IgD-negative memory B cell (primary cell): ENCODE measurements at regions not wholly inside any gene's neighbourhood (a gene's known extent, or its start where the extent isn't known, plus 50 kb on each side); places are given as distances from the start of the nearest gene placed in this dataset.
A peak's percentile ranks its signal among the peaks of the same experiment; 100 is the strongest.
"Not testable (repeated sequence)": the region's sequence is repeated elsewhere in the genome, so short reads cannot be mapped to it uniquely, and the experiment has no call there.

Experiments
- H3K27ac Mint-ChIP-seq, 3 donors: one replicate each; pipeline ENCODE4 v1.8.0; 2020 to 2022; ENCODE audit warnings: mild to moderate bottlenecking in 3 of 3, mixed read lengths in 3 of 3, moderate library complexity in 1 of 3
- H3K27me3 Mint-ChIP-seq: one replicate; pipeline ENCODE4 v1.8.0; 2021; ENCODE audit warnings: mixed read lengths
- H3K36me3 Mint-ChIP-seq: one replicate; pipeline ENCODE4 v1.8.0; 2020; ENCODE audit warnings: mild to moderate bottlenecking, mixed read lengths
- H3K4me1 Mint-ChIP-seq, 3 donors: one replicate each; pipeline ENCODE4 v1.8.0; 2020 to 2022; ENCODE audit warnings: mixed read lengths in 3 of 3, mild to moderate bottlenecking in 1 of 3
- H3K4me3 Mint-ChIP-seq, 4 donors: one replicate each; pipeline ENCODE4 v1.8.0; 2020 to 2022; ENCODE audit warnings: mild to moderate bottlenecking in 4 of 4, mixed read lengths in 4 of 4, moderate library complexity in 3 of 4
- H3K9me3 Mint-ChIP-seq, 3 donors: one replicate each; pipeline ENCODE4 v1.8.0; 2020 to 2021; ENCODE audit warnings: mixed read lengths in 3 of 3, mild to moderate bottlenecking in 1 of 3

DNA sequence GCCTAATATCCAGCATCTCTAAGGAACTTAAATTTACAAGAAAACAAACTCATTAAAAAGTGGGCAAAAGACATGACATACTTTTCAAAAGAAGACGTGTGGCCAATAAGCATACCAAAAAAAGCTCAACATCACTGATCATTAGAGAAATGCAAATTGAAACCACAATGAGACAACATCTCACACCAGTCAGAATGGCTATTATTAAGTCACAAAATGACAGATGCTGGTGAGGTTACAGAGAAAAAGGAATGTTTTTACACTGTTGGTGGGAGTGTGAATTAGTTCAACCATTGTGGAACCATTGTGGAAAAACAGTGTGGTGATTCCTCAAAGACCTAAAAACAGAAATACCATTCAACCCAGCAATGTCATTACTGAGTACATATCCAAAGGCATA is 83.5 kb upstream of the RBMS1 start:
- not testable (repeated sequence) for H3K4me1 Mint-ChIP-seq, H3K4me3 Mint-ChIP-seq, H3K36me3 Mint-ChIP-seq, H3K27ac Mint-ChIP-seq, H3K27me3 Mint-ChIP-seq, H3K9me3 Mint-ChIP-seq

DNA sequence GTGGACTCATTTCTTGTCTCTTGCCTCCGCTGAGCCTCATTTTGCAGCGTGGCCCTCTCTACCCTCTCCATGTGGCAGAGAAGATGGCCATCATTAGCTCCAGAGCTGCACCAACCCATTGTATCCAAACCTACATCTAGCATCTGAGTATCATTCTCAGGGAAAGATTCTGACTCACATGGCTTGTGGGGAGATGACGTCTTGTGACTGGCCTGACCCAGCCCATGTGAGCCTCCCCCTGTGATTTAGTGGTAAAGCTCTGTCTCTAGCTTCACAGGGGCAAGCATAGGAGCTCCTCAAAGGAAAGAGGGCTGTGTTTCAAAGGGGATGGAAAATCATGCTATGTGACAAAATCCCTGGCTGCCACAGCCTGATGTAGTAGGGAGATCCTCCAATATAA is 87.4 kb upstream of the RBMS1 start:
- peaks cover 2% of the 10 kb centered on the region for H3K36me3 Mint-ChIP-seq
- no peaks in the 10 kb centered on the region for H3K4me1 Mint-ChIP-seq
- peaks cover 4% of the 10 kb centered on the region for H3K27me3 Mint-ChIP-seq
- no peak overlapping the region for H3K27ac Mint-ChIP-seq
- no peak overlapping the region for H3K4me3 Mint-ChIP-seq
- no peaks in the 10 kb centered on the region for H3K9me3 Mint-ChIP-seq

DNA sequence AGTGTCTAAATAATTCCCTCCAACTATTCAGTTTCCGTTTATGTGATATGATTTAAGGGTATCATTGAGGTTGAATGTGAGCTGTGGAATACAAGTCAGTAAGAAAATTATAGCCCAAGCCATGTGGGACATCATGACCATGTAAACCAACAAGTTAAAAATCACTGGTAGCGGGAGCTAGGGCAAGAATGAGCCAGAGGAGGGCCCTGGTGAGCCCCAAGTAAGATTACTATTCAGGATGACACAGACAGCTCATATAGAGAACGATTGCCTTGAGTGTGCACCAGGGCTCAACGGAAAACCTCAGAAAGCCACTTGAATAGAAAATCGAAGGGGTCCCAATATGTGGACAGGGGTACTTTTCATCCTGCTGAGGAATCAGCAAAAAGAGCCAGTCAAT is 87.8 kb upstream of the RBMS1 start:
- no peaks in the 10 kb centered on the region for H3K4me1 Mint-ChIP-seq
- H3K36me3 Mint-ChIP-seq: peaks cover 2% of the 10 kb centered on the region

DNA sequence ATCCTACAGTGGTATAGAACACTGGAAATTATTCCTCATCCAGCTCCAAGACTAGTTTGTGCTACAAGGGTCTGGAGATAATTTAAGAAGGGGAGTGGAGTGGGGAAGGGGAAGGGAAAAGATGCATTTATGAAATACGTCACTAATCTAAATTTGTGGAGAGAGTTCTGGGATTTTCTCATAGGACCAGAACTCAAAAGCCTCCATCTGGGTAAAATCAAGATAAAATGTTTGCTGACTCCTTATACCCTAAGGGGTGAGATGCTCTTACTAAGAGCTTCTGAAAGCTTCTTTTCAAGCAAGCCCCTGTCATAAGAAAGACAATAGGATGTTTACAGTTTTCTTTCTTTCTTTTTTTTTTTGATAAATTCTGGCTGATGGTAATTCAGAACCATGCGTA is 88.5 kb upstream of the RBMS1 start:
- Mint-ChIP-seq H3K4me1 (no peaks in the 10 kb centered on the region), H3K4me3 (no peak overlapping the region), H3K27ac (no peak overlapping the region), H3K9me3 (no peaks in the 10 kb centered on the region), H3K36me3 (peaks cover 2% of the 10 kb centered on the region), H3K27me3 (peaks cover 4% of the 10 kb centered on the region)

More for the DNA sequence above, 87.8 kb upstream of the RBMS1 start:
- Mint-ChIP-seq H3K4me3 (no peak overlapping the region), H3K27me3 (peaks cover 4% of the 10 kb centered on the region), H3K27ac (no peak overlapping the region), H3K9me3 (no peaks in the 10 kb centered on the region)

DNA sequence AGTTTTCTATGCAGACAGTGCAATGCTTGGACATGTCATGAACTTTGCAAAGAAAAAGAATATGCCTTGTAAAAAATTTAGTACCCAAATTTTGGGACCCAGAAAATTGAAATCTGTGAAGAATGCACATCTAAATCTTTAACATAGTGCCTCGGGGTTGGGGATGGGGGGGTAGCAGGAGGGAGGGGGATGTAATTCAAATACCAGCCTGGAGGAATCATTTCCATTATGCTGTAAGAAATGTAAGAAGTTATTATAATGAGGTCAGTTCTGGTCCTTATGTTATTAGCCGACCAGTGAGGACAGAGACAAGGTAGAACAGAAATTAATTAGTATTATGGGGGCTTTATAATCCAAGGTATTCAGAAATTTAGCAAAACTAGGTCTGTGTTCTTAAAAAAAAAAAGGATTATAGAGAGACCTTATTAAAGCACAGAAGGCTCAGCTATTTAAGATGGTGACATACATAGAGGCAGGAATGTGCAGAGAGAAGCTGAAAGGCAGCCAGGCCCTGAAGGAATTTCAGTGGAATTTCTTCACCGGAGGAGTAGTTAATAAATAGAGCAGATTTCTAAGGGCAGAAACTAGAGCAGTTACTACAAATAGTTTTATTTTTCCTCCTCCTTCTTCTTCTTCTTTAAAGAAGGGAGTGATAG is 89.0 kb upstream of the RBMS1 start:
- Mint-ChIP-seq H3K4me3 (no peak overlapping the region), H3K9me3 (no peaks in the 10 kb centered on the region), H3K27me3 (peaks cover 2% of the 10 kb centered on the region), H3K4me1 (no peaks in the 10 kb centered on the region), H3K27ac (no peak overlapping the region), H3K36me3 (peaks cover 2% of the 10 kb centered on the region)

DNA sequence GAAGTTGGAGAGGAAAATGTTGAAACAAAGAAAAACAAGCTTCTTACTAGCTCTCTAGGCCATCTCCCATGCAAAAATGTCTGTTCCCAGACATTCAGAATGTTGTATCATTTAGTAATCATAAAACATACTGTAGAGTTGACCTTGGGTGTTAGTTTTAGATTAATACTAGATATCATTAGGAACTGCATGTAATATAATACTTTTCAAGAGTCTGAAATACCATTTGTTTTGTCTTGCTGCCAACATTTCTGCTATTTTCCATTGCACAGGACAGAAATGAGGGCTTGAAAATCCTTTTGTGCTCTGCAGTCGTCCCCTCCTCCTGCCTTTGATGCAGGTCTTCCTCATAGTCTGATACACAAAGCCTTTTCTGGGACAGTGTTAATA is 89.5 kb upstream of the RBMS1 start:
- Mint-ChIP-seq H3K4me1 (no peaks in the 10 kb centered on the region), H3K27ac (no peak overlapping the region), H3K36me3 (peaks cover 2% of the 10 kb centered on the region), H3K9me3 (no peaks in the 10 kb centered on the region), H3K4me3 (no peak overlapping the region), H3K27me3 (peaks cover 2% of the 10 kb centered on the region)

DNA sequence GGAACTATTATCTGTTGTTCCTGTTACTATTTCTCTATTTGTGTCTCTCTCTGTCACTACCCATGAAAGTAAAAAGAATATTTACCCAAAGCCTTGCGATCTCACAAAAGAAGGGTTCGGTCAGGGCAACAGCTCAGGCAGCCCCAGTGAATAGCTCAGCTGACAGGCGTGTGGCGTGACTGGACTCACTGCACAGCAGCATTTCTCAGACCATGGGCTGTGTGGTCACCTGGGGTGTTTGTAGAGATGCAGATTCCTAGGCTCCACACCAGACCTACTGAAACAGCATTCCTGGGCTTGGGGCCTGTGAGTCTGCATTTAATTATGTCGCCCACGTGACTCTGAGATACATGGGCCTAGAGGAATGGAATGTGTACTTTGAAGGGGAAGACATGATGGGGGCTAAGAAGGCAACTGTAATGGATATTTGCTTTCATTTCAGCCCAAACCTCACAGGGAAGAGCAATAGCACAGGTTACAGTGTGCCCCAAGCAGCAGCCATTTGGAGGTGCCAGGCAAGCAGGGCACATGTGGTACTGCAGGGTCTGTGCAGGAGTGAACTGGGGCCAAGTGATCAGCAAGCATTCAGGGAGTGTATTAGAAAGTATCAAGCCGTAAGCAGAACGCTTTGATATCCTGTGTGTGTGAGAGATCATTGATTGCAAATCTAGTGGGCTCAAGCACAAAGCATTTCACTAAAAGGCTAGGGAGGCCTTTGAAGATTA is 90.4 kb upstream of the RBMS1 start:
- no peaks in the 10 kb centered on the region for H3K4me1 Mint-ChIP-seq
- H3K36me3 Mint-ChIP-seq: peaks cover 2% of the 10 kb centered on the region
- H3K4me3 Mint-ChIP-seq: no peak overlapping the region
- no peaks in the 10 kb centered on the region for H3K9me3 Mint-ChIP-seq
- no peak overlapping the region for H3K27ac Mint-ChIP-seq
- H3K27me3 Mint-ChIP-seq: peaks cover 2% of the 10 kb centered on the region

DNA sequence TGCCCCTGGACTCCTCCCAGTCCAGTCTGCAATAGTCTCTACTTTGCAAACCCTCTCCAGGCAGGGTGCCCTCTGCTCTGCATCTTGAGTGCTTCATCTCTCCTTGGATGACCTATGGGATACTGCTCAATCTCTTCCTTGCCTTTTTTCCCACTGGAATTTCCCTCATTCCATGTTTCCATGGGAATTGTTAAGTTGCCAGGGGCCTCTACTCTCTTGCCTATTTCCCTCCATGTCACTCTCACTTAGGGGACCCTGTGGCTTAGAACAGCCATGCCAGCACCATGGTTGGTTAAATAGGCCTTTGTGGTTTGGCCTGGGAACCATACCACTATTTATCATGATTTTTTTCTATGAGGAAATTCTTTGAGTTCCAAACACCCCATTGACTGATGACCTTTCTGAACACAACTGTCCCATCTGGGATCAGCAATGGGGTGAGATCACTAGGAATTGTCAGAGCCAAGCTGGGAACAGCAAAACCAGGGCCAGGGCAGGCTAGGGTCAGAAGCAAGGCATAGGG is 91.4 kb upstream of the RBMS1 start:
- H3K9me3 Mint-ChIP-seq: no peaks in the 10 kb centered on the region
- no peaks in the 10 kb centered on the region for H3K27me3 Mint-ChIP-seq
- peaks cover 2% of the 10 kb centered on the region for H3K36me3 Mint-ChIP-seq
- H3K4me3 Mint-ChIP-seq: no peak overlapping the region
- H3K27ac Mint-ChIP-seq: no peak overlapping the region
- H3K4me1 Mint-ChIP-seq: no peaks in the 10 kb centered on the region

DNA sequence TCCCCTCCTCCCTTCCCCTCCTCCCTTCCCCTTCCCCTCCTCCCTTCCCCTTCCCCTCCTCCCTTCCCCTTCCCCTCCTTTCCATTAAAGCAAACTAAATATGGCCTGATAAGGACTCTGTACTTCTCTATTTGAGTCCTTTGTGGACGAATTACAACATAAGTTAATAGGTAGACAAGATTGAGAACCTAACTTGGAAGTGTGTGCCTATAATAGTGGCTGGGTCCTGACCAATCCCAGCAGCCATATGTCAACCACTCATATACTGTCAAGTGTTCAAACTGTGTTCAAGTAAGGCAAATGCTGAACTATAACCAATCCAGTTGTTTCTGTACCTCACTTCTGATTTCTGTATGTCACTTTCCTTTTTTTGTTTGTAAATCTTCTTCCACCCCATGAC is 97.1 kb upstream of the RBMS1 start:
- Mint-ChIP-seq H3K27me3 (peaks cover 3% of the 10 kb centered on the region), H3K36me3 (no peaks in the 10 kb centered on the region), H3K4me3 (no peak overlapping the region), H3K27ac (peak overlapping the region; percentile 21 to 43 (median 30)), H3K4me1 (peaks cover 0 to 9% (median 0%) of the 10 kb centered on the region in 3 donors), H3K9me3 (peaks cover 0 to 5% (median 0%) of the 10 kb centered on the region in 3 donors)

DNA sequence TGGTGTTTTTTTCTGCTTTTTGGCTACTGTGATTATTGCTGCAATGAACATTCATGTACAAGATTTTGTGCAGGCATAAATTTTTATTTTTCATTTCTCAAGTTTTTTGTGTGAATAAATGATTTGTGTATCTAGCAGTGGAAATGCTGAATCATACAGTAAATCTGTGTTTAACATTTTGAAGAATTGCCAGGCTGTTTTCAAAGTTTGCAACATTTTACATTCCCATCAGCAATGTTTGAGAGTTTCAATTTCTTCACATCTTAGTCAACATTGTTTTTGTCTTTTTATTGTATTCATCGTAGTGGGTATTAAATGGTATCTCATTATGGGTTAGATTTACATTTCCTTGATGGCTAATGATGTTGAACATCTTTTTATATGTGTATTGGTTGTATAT is 98.8 kb upstream of the RBMS1 start:
- peaks cover 0 to 5% (median 0%) of the 10 kb centered on the region in 3 donors for H3K9me3 Mint-ChIP-seq
- H3K27ac Mint-ChIP-seq: no peak overlapping the region
- peaks cover 0 to 9% (median 0%) of the 10 kb centered on the region in 3 donors for H3K4me1 Mint-ChIP-seq
- H3K36me3 Mint-ChIP-seq: no peaks in the 10 kb centered on the region
- H3K4me3 Mint-ChIP-seq: no peak overlapping the region
- peaks cover 3% of the 10 kb centered on the region for H3K27me3 Mint-ChIP-seq

DNA sequence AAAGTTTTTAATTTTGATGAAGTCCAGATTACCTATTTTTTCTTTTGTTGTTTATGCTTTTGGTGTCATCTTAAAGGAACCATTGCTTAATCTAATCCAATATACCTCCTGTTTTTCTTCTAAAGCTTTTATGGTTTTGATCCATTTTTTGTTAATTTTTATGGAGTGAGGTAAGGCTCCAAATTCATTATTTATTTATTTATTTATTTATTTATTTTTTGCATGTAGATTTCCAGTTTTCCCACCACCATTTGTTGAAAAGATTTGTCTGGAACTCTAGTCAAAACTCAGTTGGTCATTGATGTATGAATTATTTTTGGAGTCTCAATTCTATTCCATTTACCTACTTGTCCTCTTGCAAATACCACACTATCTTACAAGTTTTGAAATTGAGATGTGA is 99.4 kb upstream of the RBMS1 start:
- H3K9me3 Mint-ChIP-seq: peaks cover 0 to 5% (median 0%) of the 10 kb centered on the region in 3 donors
- H3K4me3 Mint-ChIP-seq: no peak overlapping the region
- peaks cover 3% of the 10 kb centered on the region for H3K27me3 Mint-ChIP-seq
- no peak overlapping the region for H3K27ac Mint-ChIP-seq
- H3K36me3 Mint-ChIP-seq: no peaks in the 10 kb centered on the region
- peaks cover 0 to 9% (median 0%) of the 10 kb centered on the region in 3 donors for H3K4me1 Mint-ChIP-seq

DNA sequence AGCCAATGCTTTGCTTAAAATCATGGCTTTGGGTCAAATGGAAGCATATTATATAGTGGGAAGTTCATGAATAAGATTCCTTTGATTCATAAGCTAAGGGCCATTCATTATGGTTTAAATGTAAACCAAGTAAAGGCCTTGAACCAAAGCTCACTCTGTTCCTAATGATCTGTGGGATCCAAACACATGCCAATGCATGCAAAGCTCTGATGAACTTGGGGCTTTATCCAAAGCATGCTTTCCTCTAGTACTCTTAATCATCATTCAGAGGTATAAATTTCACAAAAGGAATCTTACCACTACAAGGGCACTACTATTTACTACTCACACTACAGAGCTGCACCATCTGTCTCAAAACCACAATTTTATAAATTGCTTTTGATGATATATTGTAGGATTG is 102.8 kb upstream of the RBMS1 start:
- H3K9me3 Mint-ChIP-seq: peaks cover 0 to 5% (median 0%) of the 10 kb centered on the region in 3 donors
- H3K4me3 Mint-ChIP-seq: no peak overlapping the region
- no peaks in the 10 kb centered on the region for H3K36me3 Mint-ChIP-seq
- peaks cover 4% of the 10 kb centered on the region for H3K27me3 Mint-ChIP-seq
- no peak overlapping the region for H3K27ac Mint-ChIP-seq
- peaks cover 0 to 8% (median 2%) of the 10 kb centered on the region in 3 donors for H3K4me1 Mint-ChIP-seq

DNA sequence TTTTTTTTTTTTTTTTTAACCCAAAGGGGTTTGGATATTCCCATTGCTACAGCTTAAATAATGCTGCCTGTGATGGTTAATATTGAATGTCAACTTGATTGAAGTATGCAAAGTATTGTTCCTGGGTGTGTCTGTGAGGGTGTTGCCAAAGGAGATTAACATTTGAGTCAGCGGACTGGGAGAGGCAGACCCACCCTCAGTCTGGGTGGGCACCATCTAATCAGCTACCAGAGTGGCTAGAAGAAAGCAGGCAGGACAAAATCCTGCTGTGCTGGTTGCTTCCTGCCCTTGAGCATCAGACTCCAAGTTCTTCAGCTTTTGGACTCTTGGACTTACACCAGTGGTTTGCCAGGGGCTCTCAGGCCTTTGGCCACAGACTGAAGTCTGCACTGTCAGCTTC is 106.8 kb upstream of the RBMS1 start:
- not testable (repeated sequence) for H3K4me3 Mint-ChIP-seq, H3K36me3 Mint-ChIP-seq, H3K27ac Mint-ChIP-seq, H3K9me3 Mint-ChIP-seq, H3K27me3 Mint-ChIP-seq, H3K4me1 Mint-ChIP-seq

DNA sequence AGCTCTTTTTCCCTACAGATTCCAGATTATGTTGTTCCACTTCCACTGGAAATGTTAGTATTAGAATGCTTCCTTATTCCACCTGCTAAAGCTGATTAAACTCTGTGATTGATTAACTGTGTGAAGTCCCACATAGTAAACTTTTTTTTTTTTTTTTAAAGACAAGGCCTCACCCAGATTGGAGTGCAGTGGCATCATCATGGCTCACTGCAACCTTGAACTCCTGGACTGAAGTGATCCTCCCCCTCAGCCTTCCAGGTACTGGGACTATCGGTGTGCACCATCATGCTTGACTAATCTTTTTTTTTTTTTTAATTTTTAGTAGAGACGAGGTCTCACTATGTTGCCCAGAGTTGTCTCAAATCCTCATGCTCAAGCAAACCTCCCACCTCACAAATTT is 108.5 kb upstream of the RBMS1 start:
- H3K4me3 Mint-ChIP-seq: no peak overlapping the region
- H3K36me3 Mint-ChIP-seq: no peaks in the 10 kb centered on the region
- H3K9me3 Mint-ChIP-seq: no peaks in the 10 kb centered on the region
- H3K27me3 Mint-ChIP-seq: peaks cover 2% of the 10 kb centered on the region
- no peak overlapping the region for H3K27ac Mint-ChIP-seq
- H3K4me1 Mint-ChIP-seq: peaks cover 0 to 2% (median 0%) of the 10 kb centered on the region in 3 donors

DNA sequence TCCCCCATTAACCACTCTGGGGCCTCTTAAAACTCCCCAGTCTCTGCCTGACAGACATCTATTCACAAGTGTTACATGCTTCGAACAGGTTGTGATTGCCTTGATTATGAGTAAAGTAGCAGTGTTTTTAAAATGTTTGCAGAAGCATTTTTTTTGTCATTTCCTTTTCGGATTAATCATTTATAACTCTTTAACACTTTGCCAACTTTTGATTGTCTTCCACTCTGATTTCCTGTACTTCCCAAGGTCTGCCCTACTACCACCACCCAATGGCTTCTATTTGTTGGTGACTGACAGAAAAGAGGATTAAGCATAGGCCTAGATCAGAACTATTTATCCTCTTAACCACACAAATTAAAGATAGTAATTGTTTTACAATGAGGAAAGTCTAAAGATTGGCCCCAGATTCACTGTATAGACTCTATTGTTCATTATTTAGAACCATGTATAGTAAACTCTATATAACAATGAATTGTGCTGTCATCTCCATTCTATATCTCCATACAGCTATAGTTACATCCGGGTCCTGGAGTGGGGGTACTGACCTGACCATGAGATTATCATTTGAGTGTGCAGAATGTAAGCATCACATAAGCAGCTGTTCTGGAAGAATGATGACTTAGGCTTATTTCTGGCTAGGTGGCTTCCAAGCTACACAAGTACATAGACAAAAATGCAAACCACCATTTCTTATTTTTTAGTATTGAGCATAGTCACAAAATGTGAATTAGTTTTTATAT is 110.3 kb upstream of the RBMS1 start:
- H3K4me3 Mint-ChIP-seq: no peak overlapping the region

More for the DNA sequence above, 110.3 kb upstream of the RBMS1 start:
- Mint-ChIP-seq H3K27ac (no peak overlapping the region), H3K4me1 (no peaks in the 10 kb centered on the region), H3K9me3 (no peaks in the 10 kb centered on the region), H3K27me3 (peaks cover 2% of the 10 kb centered on the region), H3K36me3 (no peaks in the 10 kb centered on the region)
